NCI-H146 treated with DMSO at 0.1 percent for 48 hours (cell line): ENCODE measurements at regions not wholly inside any gene's neighbourhood (a gene's known extent, or its start where the extent isn't known, plus 50 kb on each side); places are given as distances from the start of the nearest gene placed in this dataset.
"Not testable (repeated sequence)": the region's sequence is repeated elsewhere in the genome, so short reads cannot be mapped to it uniquely, and the experiment has no call there.

Source experiments
- DNase-seq: peaks from one replicate; lab custom pipeline; 2025; ENCODE audit not compliant: unreplicated experiment; lab: John Stamatoyannopoulos, UW

- DNase-seq = no peak
Observed at GRCh38 chr3:18562364-18563154, 137.4 kb upstream of the SATB1 start.

DNA sequence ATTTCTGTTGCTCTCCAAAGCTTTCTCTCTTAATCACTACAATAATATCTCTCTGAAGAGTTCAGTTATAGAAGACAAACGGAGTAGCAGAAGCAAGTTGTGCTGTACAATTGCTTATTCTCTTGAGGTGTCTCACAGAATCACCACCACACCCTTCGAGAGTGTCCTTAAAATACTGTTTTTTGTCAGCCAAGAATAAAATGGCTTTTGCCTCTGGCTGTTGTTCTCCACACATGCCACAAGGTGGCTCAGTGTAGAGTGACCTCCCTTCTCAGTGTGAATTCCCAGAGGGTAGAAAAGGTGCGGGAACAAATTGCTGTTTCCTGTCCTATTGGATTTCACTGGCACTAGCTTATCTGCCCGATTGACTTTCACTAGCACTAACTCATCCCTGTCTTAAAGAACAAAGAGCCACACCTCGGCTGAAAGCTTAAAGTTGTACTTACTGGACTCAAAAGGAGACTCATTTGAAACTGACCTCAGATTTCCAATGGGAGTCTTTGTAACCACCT lies 134.2 kb upstream of the SATB1 start:
- peak; percentile 52 for DNase-seq

- no peak for DNase-seq
Observed at GRCh38 chr3:18558507-18558906, 133.4 kb upstream of the SATB1 start.

DNA sequence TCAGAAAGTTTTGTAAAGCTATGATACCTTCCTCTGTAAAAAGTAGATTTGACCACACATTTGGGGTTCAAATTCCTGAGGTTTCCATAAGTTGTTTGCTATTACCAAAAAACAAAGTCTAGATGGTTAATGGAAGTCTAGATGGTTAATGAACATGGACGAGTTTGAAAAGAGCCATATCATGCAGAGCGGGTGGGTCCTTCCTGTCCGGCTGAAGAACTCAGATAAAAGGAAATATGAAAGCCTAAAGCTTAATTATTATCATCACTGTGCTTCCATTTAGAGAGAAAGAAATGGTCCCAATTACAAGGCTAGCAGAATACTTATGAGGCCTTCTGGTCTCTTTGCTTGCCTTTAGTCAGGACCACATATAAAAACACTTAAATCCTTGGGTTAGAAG lies 132.1 kb upstream of the SATB1 start:
- DNase-seq = no peak

GRCh38 chr3:18556503-18557135 lies 131.5 kb upstream of the SATB1 start:
- peak; percentile 28 for DNase-seq

GRCh38 chr3:18556001-18556408 lies 130.9 kb upstream of the SATB1 start:
- no peak for DNase-seq

DNA sequence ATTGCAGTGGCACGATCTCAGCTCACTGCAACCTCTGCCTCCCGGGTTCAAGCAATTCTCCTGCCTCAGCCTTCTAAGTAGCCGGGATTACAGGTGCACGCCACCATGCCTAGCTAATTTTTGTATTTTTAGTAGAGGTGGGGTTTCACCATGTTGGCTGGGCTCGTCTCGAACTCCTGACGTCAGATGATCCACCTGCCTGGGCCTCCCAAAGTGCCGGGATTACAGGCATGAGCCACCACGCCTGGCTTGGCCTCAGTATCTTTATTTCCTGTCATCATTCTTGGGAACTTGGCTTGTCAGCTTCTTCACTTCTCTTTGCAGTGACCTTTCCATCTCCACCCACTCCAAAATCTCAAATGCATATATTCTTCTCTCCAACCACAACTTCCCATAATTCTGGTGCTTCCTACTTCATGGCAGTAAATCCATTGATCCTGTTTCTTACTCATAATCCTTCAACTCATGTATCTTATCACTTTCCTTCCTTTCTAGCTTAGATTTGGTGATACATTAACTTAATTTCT lies 127.5 kb upstream of the SATB1 start:
- not testable (repeated sequence) for DNase-seq

DNA sequence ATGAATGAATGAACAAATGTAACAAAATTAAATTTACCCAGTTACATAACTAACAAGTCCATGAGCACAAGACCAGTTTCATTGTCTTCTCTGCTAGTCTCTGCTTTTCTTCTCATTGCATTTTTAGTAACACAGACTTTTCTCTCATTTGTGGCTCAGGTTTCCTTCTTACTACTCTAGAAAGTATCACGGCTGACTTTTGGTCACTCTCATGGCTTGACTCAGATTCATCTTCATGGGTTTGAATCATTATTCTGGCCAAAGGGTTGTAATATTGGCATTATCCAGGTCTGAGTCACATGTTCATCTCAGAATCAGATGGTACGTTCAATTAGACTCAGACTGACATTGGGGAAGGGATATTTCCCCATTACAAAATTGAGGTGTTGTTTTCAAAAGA lies 121.5 kb upstream of the SATB1 start:
- no peak for DNase-seq

GRCh38 chr3:18544146-18544545 lies 119.0 kb upstream of the SATB1 start:
- DNase-seq = no peak

GRCh38 chr3:18538463-18539230 lies 113.5 kb upstream of the SATB1 start:
- DNase-seq = no peak

DNA sequence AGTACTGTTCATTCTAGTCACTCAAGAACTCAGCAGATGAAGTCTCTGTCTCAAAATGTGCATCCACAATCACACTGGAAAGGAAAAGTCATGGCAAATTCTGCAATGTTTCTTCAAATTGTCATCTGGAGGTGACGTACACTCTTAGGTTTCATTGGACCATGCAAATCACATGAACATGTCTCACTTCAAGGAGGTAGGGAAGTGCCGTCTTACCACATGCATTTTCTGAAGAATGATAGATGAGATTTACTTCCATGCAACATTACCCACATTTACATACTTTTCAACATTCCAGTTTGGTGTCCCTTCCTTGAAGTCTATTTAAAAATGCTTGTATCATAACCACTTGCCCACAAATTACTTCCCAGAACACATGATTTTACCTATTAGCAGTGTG lies 107.9 kb upstream of the SATB1 start:
- DNase-seq = no peak

- no peak for DNase-seq
Observed at GRCh38 chr3:18531662-18532061, 106.5 kb upstream of the SATB1 start.

DNA sequence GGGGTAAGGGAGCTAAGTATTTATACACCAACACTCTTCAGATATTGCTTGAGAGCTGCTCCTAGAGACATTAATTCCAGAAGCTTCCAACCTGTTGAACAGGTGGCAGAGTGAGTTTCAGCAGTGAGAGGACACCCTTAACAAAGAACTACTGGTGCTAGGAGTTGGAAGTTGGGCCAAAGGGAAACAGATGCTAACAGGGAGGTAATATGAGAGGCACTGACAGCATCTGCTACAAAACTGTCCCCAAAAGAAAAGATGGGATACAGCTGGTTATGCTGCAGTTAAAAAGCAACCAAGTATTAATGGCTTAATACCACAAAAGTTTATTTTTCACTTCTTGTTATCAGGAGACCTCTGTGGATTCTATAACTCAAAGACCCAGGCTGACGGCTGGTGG lies 104.5 kb upstream of the SATB1 start:
- no peak for DNase-seq

DNA sequence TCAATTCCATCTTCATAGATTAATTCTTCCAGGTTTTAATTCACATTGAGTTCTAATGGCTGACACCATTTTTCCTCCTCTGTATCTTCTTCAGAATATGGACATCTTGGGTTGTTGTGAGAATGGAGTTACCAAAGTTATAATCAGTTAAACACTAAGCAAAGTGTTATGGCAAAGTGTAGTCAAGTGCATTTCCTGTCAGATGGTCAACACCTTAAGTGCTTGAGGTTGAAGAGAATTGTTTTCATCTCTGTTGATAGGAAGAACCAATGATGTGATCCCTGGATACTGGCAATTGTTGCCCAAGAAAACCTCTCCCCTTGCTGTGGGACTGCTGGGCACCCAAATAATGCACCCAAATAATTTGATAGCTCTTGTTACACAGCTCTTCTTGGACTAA lies 102.6 kb upstream of the SATB1 start:
- no peak for DNase-seq

GRCh38 chr3:18526667-18527066 lies 101.5 kb upstream of the SATB1 start:
- no peak for DNase-seq

DNA sequence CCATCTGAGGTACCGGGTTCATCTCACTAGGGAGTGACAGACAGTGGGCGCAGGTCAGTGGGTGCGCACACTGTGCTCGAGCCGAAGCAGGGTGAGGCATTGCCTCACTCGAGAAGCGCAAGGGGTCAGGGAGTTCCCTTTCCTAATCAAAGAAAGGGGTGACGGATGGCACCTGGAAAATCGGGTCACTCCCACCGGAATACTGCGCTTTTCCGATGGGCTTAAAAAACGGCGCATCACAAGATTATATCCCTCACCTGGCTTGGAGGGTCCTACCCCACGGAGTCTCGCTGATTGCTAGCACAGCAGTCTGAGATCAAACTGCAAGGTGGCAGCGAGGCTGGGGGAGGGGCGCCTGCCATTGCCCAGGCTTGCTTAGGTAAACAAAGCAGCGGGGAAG lies 91.0 kb upstream of the SATB1 start:
- not testable (repeated sequence) for DNase-seq

- no peak for DNase-seq
Observed at GRCh38 chr3:18513091-18513490, 88.0 kb upstream of the SATB1 start.

DNA sequence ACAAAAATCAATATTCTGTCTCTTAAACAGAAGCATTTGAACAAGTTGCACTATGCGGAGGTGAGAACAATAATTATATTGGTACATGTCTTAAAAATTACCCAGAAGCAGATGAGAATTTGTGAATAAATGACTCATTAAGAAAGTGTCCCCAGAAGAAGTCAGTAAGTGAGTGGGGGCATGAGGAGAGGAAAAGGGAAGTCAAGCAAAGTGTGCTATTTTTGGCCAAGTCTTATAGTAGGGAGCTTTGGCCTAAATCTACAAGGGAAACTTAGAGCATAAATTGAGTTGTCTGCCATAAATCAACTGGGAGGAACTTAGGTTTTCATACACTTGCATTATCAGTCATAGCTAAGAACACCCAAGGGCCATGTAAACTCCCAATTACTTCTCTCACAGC lies 86.9 kb upstream of the SATB1 start:
- no peak for DNase-seq

- no peak for DNase-seq
Observed at GRCh38 chr3:18510947-18511346, 85.8 kb upstream of the SATB1 start.

DNA sequence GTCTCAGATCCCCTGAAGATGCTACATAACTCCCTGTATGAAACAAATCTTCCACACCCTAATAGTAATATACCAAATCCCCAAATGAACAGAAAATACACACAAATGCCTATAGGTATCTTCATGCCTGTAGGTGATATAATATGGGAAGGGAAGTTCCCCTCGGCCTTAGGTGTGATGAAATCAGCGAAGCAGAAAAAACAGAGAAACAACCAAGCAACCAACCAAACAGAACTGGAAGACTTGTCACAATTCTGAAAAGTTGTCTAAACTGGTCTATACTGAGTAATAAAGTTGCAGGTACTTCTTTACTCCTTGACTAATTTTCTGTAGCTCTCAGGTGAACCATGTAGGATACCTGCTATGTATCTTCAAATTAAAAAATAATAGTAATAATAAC lies 82.2 kb upstream of the SATB1 start:
- no peak for DNase-seq

GRCh38 chr3:18505056-18505455 lies 79.9 kb upstream of the SATB1 start:
- no peak for DNase-seq
